AG09309 (cell line): ENCODE measurements at regions not wholly inside any gene's neighbourhood (a gene's known extent, or its start where the extent isn't known, plus 50 kb on each side); places are given as distances from the start of the nearest gene placed in this dataset.
"Not testable (repeated sequence)": the region's sequence is repeated elsewhere in the genome, so short reads cannot be mapped to it uniquely, and the experiment has no call there.

Experiments
- DNase-seq: peaks from one replicate; pipeline ENCODE4 v3.0.0-alpha.2; 2010; ENCODE audit warnings: low read depth
- H3K4me3 ChIP-seq: 2 replicates; pipeline ENCODE4 v1.5.1; 2011; ENCODE audit warnings: mild to moderate bottlenecking, low read depth, low read length, moderate library complexity; ENCODE audit not compliant: control insufficient read depth
- CTCF ChIP-seq: IDR thresholded peaks from 2 replicates; pipeline ENCODE4 v1.5.1; 2011; ENCODE audit warnings: mild to moderate bottlenecking, low read depth, low read length, inconsistent platforms; ENCODE audit not compliant: insufficient read depth, control insufficient read depth; ENCODE audit errors: missing control alignments

GRCh38 chr1:60695716-60696171 is 386.6 kb upstream of the NFIA start:
- H3K4me3 ChIP-seq = no peak overlapping the region
- TF ChIP-seq CTCF = no peak
- DNase-seq = no peak

GRCh38 chr1:60694980-60695379 is 387.4 kb upstream of the NFIA start:
- no peak for TF ChIP-seq CTCF
- no peak overlapping the region for H3K4me3 ChIP-seq
- DNase-seq = no peak

- no peak overlapping the region for H3K4me3 ChIP-seq
- TF ChIP-seq CTCF = no peak
- DNase-seq = no peak
These were observed 390.3 kb upstream of the NFIA start for GRCh38 chr1:60692031-60692430.

- H3K4me3 ChIP-seq, DNase-seq: not testable (repeated sequence)
These were observed 394.1 kb upstream of the NFIA start for GRCh38 chr1:60688221-60688620.

- no peak for DNase-seq
- no peak overlapping the region for H3K4me3 ChIP-seq
- TF ChIP-seq CTCF = no peak
These were observed 401.1 kb upstream of the NFIA start for GRCh38 chr1:60681095-60681860.

GRCh38 chr1:60679524-60680375 is 402.6 kb upstream of the NFIA start:
- no peak overlapping the region for H3K4me3 ChIP-seq
- no peak for DNase-seq
- no peak for TF ChIP-seq CTCF

- no peak for TF ChIP-seq CTCF
- no peak for DNase-seq
- no peak overlapping the region for H3K4me3 ChIP-seq
These were observed 403.6 kb upstream of the NFIA start for GRCh38 chr1:60678802-60679201.
